A549 (cell line): ENCODE measurements at regions not wholly inside any gene's neighbourhood (a gene's known extent, or its start where the extent isn't known, plus 50 kb on each side); places are given as distances from the start of the nearest gene placed in this dataset.
A peak's percentile ranks its signal among the peaks of the same experiment; 100 is the strongest.

Experiments used
- ATAC-seq, 2 experiments: fragments of 200-7000 bp in 1 of 2; fragments of >200 bp in 1 of 2; cut with Nextera tagmentation in 1 of 2; cut with Tn5 transposase in 1 of 2; 3 replicates each; pipeline versions ENCODE4 v1.8.0 to v1.9.1; 2018 to 2020; ENCODE audit warnings: mild to moderate bottlenecking in 1 of 2, moderate library complexity in 1 of 2
- CTCF ChIA-PET: fragments of 300-600 bp; sonication (Branson Sonifier 250); formaldehyde crosslinking; extraction: SDS; loops from one replicate; lab custom pipeline; 2021; ENCODE audit warnings: antibody characterized with exemption, inconsistent platforms; lab: Yijun Ruan, JAX
- POLR2A ChIA-PET: fragments of 350-600 bp; formaldehyde crosslinking; extraction: SDS; loops from one replicate; lab custom pipeline; 2021; ENCODE audit warnings: antibody characterized with exemption, inconsistent platforms; lab: Yijun Ruan, JAX
- DNase-seq, 2 experiments: peaks; one replicate each; pipeline versions ENCODE4 v3.0.0 to v3.0.0-alpha.2; 2011 to 2016; ENCODE audit warnings: low read depth in 1 of 2, low spot score in 1 of 2
- FAIRE-seq: peaks from 2 replicates; lab custom pipeline; 2011; peaks lifted over from hg19 to GRCh38; lab: Jason Lieb, UNC
- H3K27ac ChIP-seq, 2 experiments: fragments of >200 bp; sonication (Bioruptor Twin); formaldehyde crosslinking; 3 replicates each; pipeline ENCODE4 v1.5.1; 2016 to 2017
- H3K4me1 ChIP-seq: fragments of >200 bp; sonication (Bioruptor Twin); formaldehyde crosslinking; 3 replicates; pipeline ENCODE4 v1.6.1; 2016
- H3K4me2 ChIP-seq: fragments of >200 bp; sonication (Bioruptor Twin); formaldehyde crosslinking; 3 replicates; pipeline ENCODE4 v1.6.1; 2016
- H3K4me3 ChIP-seq: fragments of >200 bp; sonication (Bioruptor Twin); formaldehyde crosslinking; 3 replicates; pipeline ENCODE4 v1.5.1; 2016
- H3K9me3 ChIP-seq: fragments of >200 bp; sonication (Bioruptor Twin); formaldehyde crosslinking; 3 replicates; pipeline ENCODE4 v1.6.1; 2016
- BHLHE40 ChIP-seq: IDR thresholded peaks from 2 replicates; pipeline ENCODE4 v1.6.1; 2012; ENCODE audit warnings: low read depth, low read length, inconsistent platforms
- CBX8 ChIP-seq: fragments of 200-600 bp; sonication (generic); IDR thresholded peaks from 2 replicates; pipeline ENCODE4 v1.6.1; 2016
- CEBPB ChIP-seq, 2 experiments: fragments of >200 bp in 1 of 2; sonication (Bioruptor Twin) in 1 of 2; formaldehyde crosslinking in 1 of 2; IDR thresholded peaks; 2 replicates each; pipeline ENCODE4 v1.6.1; 2012 to 2016
- CHD2 ChIP-seq: fragments of 150-350 bp; IDR thresholded peaks from 2 replicates; pipeline ENCODE4 v1.6.1; 2014; ENCODE audit warnings: low read length; ENCODE audit not compliant: partially characterized antibody
- EHF ChIP-seq: fragments of 250-450 bp; sonication (Bioruptor Pico); IDR thresholded peaks from 2 replicates; pipeline ENCODE4 v1.5.0; 2020; ENCODE audit warnings: mild to moderate bottlenecking
- ELK1 ChIP-seq: fragments of 150-350 bp; IDR thresholded peaks from 2 replicates; pipeline ENCODE4 v1.6.1; 2014; ENCODE audit warnings: low read depth, mild to moderate bottlenecking, low read length
- FOSB ChIP-seq: fragments of 250-450 bp; sonication (Bioruptor Pico); IDR thresholded peaks from 2 replicates; pipeline ENCODE4 v1.5.0; 2020; ENCODE audit warnings: mild to moderate bottlenecking, moderate library complexity
- FOSL2 ChIP-seq, 2 experiments: fragments of 450-650 bp in 1 of 2; fragments of >200 bp in 1 of 2; sonication (Bioruptor Twin) in 1 of 2; formaldehyde crosslinking; IDR thresholded peaks; 2 replicates each; pipeline versions ENCODE4 v1.5.0 to v1.6.1; 2016 to 2020; ENCODE audit warnings: mild to moderate bottlenecking in 1 of 2, moderate library complexity in 1 of 2
- FOXS1 ChIP-seq: fragments of 250-450 bp; sonication (Bioruptor Pico); IDR thresholded peaks from 2 replicates; pipeline ENCODE4 v1.5.0; 2020; ENCODE audit warnings: mild to moderate bottlenecking, moderate library complexity
- HES2 ChIP-seq: fragments of >200 bp; sonication (Bioruptor Twin); formaldehyde crosslinking; IDR thresholded peaks from 2 replicates; pipeline ENCODE4 v1.6.1; 2016
- HMGXB4 ChIP-seq: fragments of 250-450 bp; sonication (Bioruptor Pico); IDR thresholded peaks from 2 replicates; pipeline ENCODE4 v1.5.0; 2021; ENCODE audit warnings: mild to moderate bottlenecking, moderate library complexity, borderline replicate concordance
- HOXA7 ChIP-seq: fragments of 250-450 bp; sonication (Bioruptor Pico); IDR thresholded peaks from 2 replicates; pipeline ENCODE4 v1.5.0; 2020; ENCODE audit warnings: mild to moderate bottlenecking, moderate library complexity
- HOXB5 ChIP-seq: fragments of 250-450 bp; sonication (Bioruptor Pico); IDR thresholded peaks from 2 replicates; pipeline ENCODE4 v1.5.0; 2020; ENCODE audit warnings: mild to moderate bottlenecking, moderate library complexity
- KDM1A ChIP-seq: fragments of 200-600 bp; sonication (generic); IDR thresholded peaks from 2 replicates; pipeline ENCODE4 v1.6.1; 2016; ENCODE audit warnings: low read depth, mild to moderate bottlenecking
- MAX ChIP-seq: IDR thresholded peaks from 2 replicates; pipeline ENCODE4 v1.6.1; 2012
- MAZ ChIP-seq: fragments of 150-350 bp; IDR thresholded peaks from 2 replicates; pipeline ENCODE4 v1.6.1; 2014; ENCODE audit warnings: antibody characterized with exemption, low read depth, low read length, borderline replicate concordance
- NFE2L2 ChIP-seq: fragments of 150-350 bp; conservative IDR thresholded peaks from 2 replicates; pipeline ENCODE4 v1.6.1; 2014; ENCODE audit warnings: low read length
- NPAS2 ChIP-seq: fragments of 250-450 bp; sonication (Bioruptor Pico); IDR thresholded peaks from 2 replicates; pipeline ENCODE4 v1.8.0; 2022; ENCODE audit warnings: mild to moderate bottlenecking, moderate library complexity, borderline replicate concordance
- RCOR1 ChIP-seq: fragments of 150-350 bp; IDR thresholded peaks from 2 replicates; pipeline ENCODE4 v1.6.1; 2014; ENCODE audit warnings: antibody characterized with exemption, low read length, low read depth
- RNF2 ChIP-seq: fragments of 200-600 bp; sonication (generic); IDR thresholded peaks from 2 replicates; pipeline ENCODE4 v1.6.1; 2016; ENCODE audit warnings: low read depth, mild to moderate bottlenecking, antibody characterized with exemption, moderate library complexity, borderline replicate concordance
- SREBF2 ChIP-seq: fragments of 450-650 bp; IDR thresholded peaks from 2 replicates; pipeline ENCODE4 v1.6.1; 2014; ENCODE audit warnings: mild to moderate bottlenecking, moderate library complexity
- TFCP2L1 ChIP-seq: fragments of 250-450 bp; sonication (Bioruptor Pico); IDR thresholded peaks from 2 replicates; pipeline ENCODE4 v1.5.0; 2021; ENCODE audit warnings: mild to moderate bottlenecking
- USF2 ChIP-seq: fragments of 450-650 bp; IDR thresholded peaks from 2 replicates; pipeline ENCODE4 v1.6.1; 2014; ENCODE audit warnings: antibody characterized with exemption
- ZC3H11A ChIP-seq: fragments of 450-650 bp; IDR thresholded peaks from 2 replicates; pipeline ENCODE4 v1.6.1; 2014; ENCODE audit warnings: antibody characterized with exemption, mild to moderate bottlenecking
- ZFP36 ChIP-seq: fragments of 450-650 bp; IDR thresholded peaks from 2 replicates; pipeline ENCODE4 v1.6.1; 2014; ENCODE audit warnings: borderline replicate concordance; ENCODE audit not compliant: partially characterized antibody
- ZNF302 ChIP-seq: fragments of 250-450 bp; sonication (Bioruptor Pico); IDR thresholded peaks from 2 replicates; pipeline ENCODE4 v1.9.0; 2021; ENCODE audit warnings: inconsistent platforms, mild to moderate bottlenecking, moderate library complexity
- ZSCAN20 ChIP-seq: fragments of 250-450 bp; sonication (Bioruptor Pico); IDR thresholded peaks from 2 replicates; pipeline ENCODE4 v1.8.0; 2022; ENCODE audit warnings: mild to moderate bottlenecking, moderate library complexity
- WGBS: methylation state at CpG from one replicate; pipeline ENCODE4 v1.1.6; 2017; ENCODE audit errors: missing lambda C conversion rate; 5-methylcytosine and 5-hydroxymethylcytosine counted together
- TF ChIP-seq, protein P1 (sequence below): fragments of >200 bp; sonication (Bioruptor Twin); formaldehyde crosslinking; IDR thresholded peaks from 3 replicates; pipeline ENCODE4 v1.6.1; 2016

GRCh38 chr7:46611508-46611907 lies 690.4 kb upstream of the IGFBP3 start:
- TF ChIP-seq CEBPB (IDR thresholded peaks at IDR 0.05) (no peak), FOSL2 (IDR thresholded peaks at IDR 0.05) (no peak), FOSL2 (CRISPR knock-in tag; IDR thresholded peaks at IDR 0.05) (no peak), ZC3H11A (no peak)
- TF ChIP-seq, all 56 proteins: peak for 0
- 87% methylated on average over 2 of the region's 2 CpGs for WGBS
- CTCF ChIA-PET: no interaction called here
- Histone ChIP-seq H3K9me3 (no peaks in the 10 kb centered on the region), H3K4me3 (no peak overlapping the region), H3K27ac (no peak overlapping the region), H3K4me2 (no peak overlapping the region), H3K4me1 (no peaks in the 10 kb centered on the region)
- POLR2A ChIA-PET: no interaction called here
- ATAC-seq (no peak), DNase-seq (no peak), FAIRE-seq (no peak)

GRCh38 chr7:46610746-46611145 lies 689.7 kb upstream of the IGFBP3 start:
- no peak for FAIRE-seq
- 10% methylated on average over 2 of the region's 2 CpGs for WGBS
- no peak for DNase-seq
- ATAC-seq: no peak
- TF ChIP-seq SREBF2 (no peak), ZNF302 (CRISPR knock-in tag) (no peak), FOSB (no peak), KDM1A (no peak), EHF (no peak), CEBPB (IDR thresholded peaks at IDR 0.05) (no peak), MAZ (no peak), TFCP2L1 (CRISPR knock-in tag) (no peak), RNF2 (no peak), MAX (no peak), HOXB5 (no peak), CHD2 (no peak), CBX8 (no peak), HES2 (no peak)
- TF ChIP-seq, protein P1, sequence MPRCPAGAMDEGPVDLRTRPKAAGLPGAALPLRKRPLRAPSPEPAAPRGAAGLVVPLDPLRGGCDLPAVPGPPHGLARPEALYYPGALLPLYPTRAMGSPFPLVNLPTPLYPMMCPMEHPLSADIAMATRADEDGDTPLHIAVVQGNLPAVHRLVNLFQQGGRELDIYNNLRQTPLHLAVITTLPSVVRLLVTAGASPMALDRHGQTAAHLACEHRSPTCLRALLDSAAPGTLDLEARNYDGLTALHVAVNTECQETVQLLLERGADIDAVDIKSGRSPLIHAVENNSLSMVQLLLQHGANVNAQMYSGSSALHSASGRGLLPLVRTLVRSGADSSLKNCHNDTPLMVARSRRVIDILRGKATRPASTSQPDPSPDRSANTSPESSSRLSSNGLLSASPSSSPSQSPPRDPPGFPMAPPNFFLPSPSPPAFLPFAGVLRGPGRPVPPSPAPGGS: no peak
- CTCF ChIA-PET: no interaction called here
- POLR2A ChIA-PET: no interaction called here
- H3K4me2 ChIP-seq: no peak overlapping the region
- no peak overlapping the region for H3K4me3 ChIP-seq
- H3K27ac ChIP-seq: no peak overlapping the region
- no peaks in the 10 kb centered on the region for H3K9me3 ChIP-seq
- no peaks in the 10 kb centered on the region for H3K4me1 ChIP-seq

- no peak for DNase-seq
- Histone ChIP-seq H3K4me2 (no peak overlapping the region), H3K4me3 (no peak overlapping the region), H3K9me3 (no peaks in the 10 kb centered on the region), H3K27ac (no peak overlapping the region), H3K4me1 (no peaks in the 10 kb centered on the region)
- TF ChIP-seq HOXB5: no peak
- 76% methylated on average over 4 of the region's 4 CpGs for WGBS
- ChIA-PET CTCF (interaction anchor here (1.2 kb wide), 1 partner anchor 12 kb away, joined by 4 read pairs; no protein-coding TSS in a partner anchor), POLR2A (no interaction called here)
- no peak for ATAC-seq
- FAIRE-seq: no peak
Observed at GRCh38 chr7:46607176-46607575, 686.1 kb upstream of the IGFBP3 start.

- ATAC-seq (no peak), DNase-seq (no peak), FAIRE-seq (peak; percentile 49)
- Histone ChIP-seq H3K4me3 (no peak overlapping the region), H3K4me2 (no peak overlapping the region), H3K27ac (no peak overlapping the region), H3K4me1 (no peaks in the 10 kb centered on the region), H3K9me3 (no peaks in the 10 kb centered on the region)
- WGBS: 93% methylated on average over 3 of the region's 3 CpGs
- CTCF ChIA-PET: interaction anchor here (1.2 kb wide), 1 partner anchor 12 kb away, joined by 4 read pairs; no protein-coding TSS in a partner anchor
- POLR2A ChIA-PET: no interaction called here
- TF ChIP-seq HMGXB4 (CRISPR knock-in tag): no peak
- TF ChIP-seq FOXS1 (CRISPR knock-in tag): no peak
- no peak for TF ChIP-seq NFE2L2
- no peak for TF ChIP-seq USF2
- no peak for TF ChIP-seq ZFP36
- TF ChIP-seq HOXA7 (CRISPR knock-in tag): no peak
- no peak for TF ChIP-seq RCOR1
- TF ChIP-seq BHLHE40: no peak
- TF ChIP-seq KDM1A: no peak
- no peak for TF ChIP-seq NPAS2 (CRISPR knock-in tag)
- TF ChIP-seq ELK1: no peak
- no peak for TF ChIP-seq ZSCAN20 (CRISPR knock-in tag)
- no peak for TF ChIP-seq CEBPB (IDR thresholded peaks at IDR 0.05)
Observed at GRCh38 chr7:46606761-46607160, 685.7 kb upstream of the IGFBP3 start.
